ENCODE measurements at regions not wholly inside any gene's neighbourhood (a gene's known extent, or its start where the extent isn't known, plus 50 kb on each side); places are given as distances from the start of the nearest gene placed in this dataset.

GRCh38 chr6:97449444-97449966 is 166.5 kb upstream of the MMS22L start:
- POLR2A ChIA-PET: no interaction called here
- RAD21 ChIA-PET (ENCODE audit: low non-redundant PET in 1 of 2, low total read pairs in 2 of 2, uncharacterized antibody in 2 of 2, unreplicated experiment in 2 of 2): no interaction called here

More at GRCh38 chr6:97449444-97449966, 166.5 kb upstream of the MMS22L start:
- Histone ChIP-seq H3K9ac (ENCODE audit: low read length) (no peak overlapping the region), H4K20me1 (ENCODE audit: insufficient read depth) (no peaks in the 10 kb centered on the region), H3K4me1 (ENCODE audit: control insufficient read depth in 1 of 2, insufficient read depth in 2 of 2, low read length in 2 of 2) (no peaks in the 10 kb centered on the region), H3K4me2 (ENCODE audit: low read length) (no peak overlapping the region), H3K27me3 (ENCODE audit: insufficient read depth, low read length) (peaks cover 18% of the 10 kb centered on the region; the same call in 1 of the 2 replicates), H3K27ac (ENCODE audit: low read depth, low read length) (no peak overlapping the region), H3K4me3 (replicated peaks in 1 of 2; ENCODE audit: low read depth in 1 of 2, low read length in 2 of 2) (no peak overlapping the region), H2AFZ (ENCODE audit: low read depth, low read length, poor library complexity, severe bottlenecking) (no peak overlapping the region), H3K9me3 (ENCODE audit: control insufficient read depth in 1 of 2, insufficient read depth in 1 of 2, low read depth in 1 of 2, low read length in 2 of 2) (no peaks in the 10 kb centered on the region), H3K36me3 (ENCODE audit: control insufficient read depth in 1 of 2, insufficient read depth in 2 of 2, low read length in 2 of 2) (no peaks in the 10 kb centered on the region), H3K79me2 (ENCODE audit: insufficient read depth, low read length) (no peaks in the 10 kb centered on the region), H3K9me2 (ENCODE audit: insufficient read depth) (no peaks in the 10 kb centered on the region; the same call in 1 of the 2 replicates)
- ATAC-seq: no peak
- no TSS peak for BruUV-seq (replicated peaks)
- CTCF ChIA-PET: interaction anchor here (0.7 to 1.5 kb wide), 2 partner anchors 9 to 12 kb away, joined by 4 read pairs; no protein-coding TSS in a partner anchor
- no peak for DNase-seq (ENCODE audit: low read depth, low spot score)
- TF ChIP-seq EZH2phosphoT487 (IDR thresholded peaks at IDR 0.05; ENCODE audit: borderline replicate concordance): no peak
- TF ChIP-seq ELF1 (IDR thresholded peaks at IDR 0.05; ENCODE audit: borderline replicate concordance, low read depth): no peak
- TF ChIP-seq CBX3 (IDR thresholded peaks at IDR 0.05; ENCODE audit: low read depth): no peak
- no peak for TF ChIP-seq EZH2 (IDR thresholded peaks at IDR 0.05)
- no peak for TF ChIP-seq REST (IDR thresholded peaks at IDR 0.05; ENCODE audit: low read depth)
- TF ChIP-seq ZNF274 (IDR thresholded peaks at IDR 0.05; ENCODE audit: low read depth, low read length): no peak
- no peak for TF ChIP-seq ZBTB33 (IDR thresholded peaks at IDR 0.05; ENCODE audit: extremely low read depth, insufficient replicate concordance, low read length)
- no peak for TF ChIP-seq CEBPB (IDR thresholded peaks at IDR 0.05; ENCODE audit: low read depth)
- no peak for TF ChIP-seq POLR2A (IDR thresholded peaks at IDR 0.05; ENCODE audit: borderline replicate concordance, extremely low read depth, insufficient read depth, insufficient read length)
- TF ChIP-seq ZFX (IDR thresholded peaks at IDR 0.05): no peak
- TF ChIP-seq JUND (IDR thresholded peaks at IDR 0.05): no peak
- TF ChIP-seq ATF3 (IDR thresholded peaks at IDR 0.05): no peak
- TF ChIP-seq MAX (IDR thresholded peaks at IDR 0.05): no peak
- TF ChIP-seq RAD21 (IDR thresholded peaks at IDR 0.05; ENCODE audit: low read depth): no peak
- no peak for TF ChIP-seq SP1 (IDR thresholded peaks at IDR 0.05; ENCODE audit: low read depth)
- no peak for TF ChIP-seq POLR2AphosphoS5 (IDR thresholded peaks at IDR 0.05; ENCODE audit: low read depth, low read length)
- intact Hi-C loops (cut with micrococcal nuclease): no loop called here

Data from HCT116 (cell line).